ENCODE measurements at regions not wholly inside any gene's neighbourhood (a gene's known extent, or its start where the extent isn't known, plus 50 kb on each side); places are given as distances from the start of the nearest gene placed in this dataset.

DNA sequence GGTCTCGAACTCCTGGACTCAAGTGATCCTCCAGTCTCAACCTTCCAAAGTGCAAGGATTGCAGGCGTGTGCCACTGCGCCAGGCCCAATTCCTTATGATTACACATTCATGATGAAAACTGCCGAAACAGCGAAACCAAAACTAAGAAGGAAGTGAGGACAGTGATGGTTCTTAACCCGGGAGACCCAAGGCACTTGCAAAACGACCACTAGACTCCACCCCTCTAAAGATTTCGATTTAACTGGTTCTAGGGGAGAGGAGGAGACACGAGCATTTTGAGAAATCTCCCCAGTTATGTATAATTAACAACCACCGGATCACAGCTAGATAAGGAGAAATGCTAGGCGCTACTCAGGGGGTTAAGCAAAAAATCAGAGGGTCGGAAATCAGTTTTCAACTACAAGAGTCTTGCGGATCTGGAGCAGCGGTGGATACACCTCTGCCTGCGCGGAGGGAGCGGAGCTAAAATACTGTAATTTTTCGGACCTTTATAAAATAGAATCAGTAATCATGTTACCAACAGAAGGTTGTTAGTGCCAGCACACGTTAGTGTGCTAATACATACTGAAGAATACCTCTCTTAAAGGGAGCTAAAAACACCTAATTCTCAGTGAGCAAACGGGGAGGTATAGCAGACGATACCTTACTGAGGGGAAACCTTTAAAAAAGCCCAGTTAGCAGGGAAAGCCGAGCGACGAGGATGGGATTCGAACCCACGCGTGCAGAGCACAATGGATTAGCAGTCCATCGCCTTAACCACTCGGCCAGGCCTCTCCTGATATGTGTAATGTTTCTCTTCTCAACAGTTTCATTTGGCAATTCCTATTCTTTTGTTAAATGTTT lies 60.0 kb upstream of the BTN3A2 start:
- H3K9ac ChIP-seq (ENCODE audit: low read length), result no peak overlapping the region
- H3K4me3 ChIP-seq (ENCODE audit: low read length), result peak overlapping the region; percentile 20

DNA sequence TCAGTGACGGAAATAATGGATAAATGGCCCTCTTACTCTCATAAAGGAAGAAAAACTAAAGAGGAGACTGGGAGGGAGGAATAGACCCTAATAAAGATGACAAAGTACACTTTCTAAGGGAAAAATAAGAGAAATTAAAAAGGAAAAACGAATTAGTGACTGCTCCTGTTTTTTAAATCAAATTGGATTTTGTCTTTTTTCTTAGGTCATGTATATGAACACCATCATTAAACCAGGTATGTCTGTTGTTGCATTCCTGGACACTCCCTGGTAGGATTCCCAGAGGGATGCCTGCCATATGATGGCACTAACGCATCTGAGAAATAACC lies 59.4 kb upstream of the BTN3A2 start:
- TF ChIP-seq TAF1 (IDR thresholded peaks at IDR 0.05; ENCODE audit: low read depth), result no peak
- TF ChIP-seq, protein P1, sequence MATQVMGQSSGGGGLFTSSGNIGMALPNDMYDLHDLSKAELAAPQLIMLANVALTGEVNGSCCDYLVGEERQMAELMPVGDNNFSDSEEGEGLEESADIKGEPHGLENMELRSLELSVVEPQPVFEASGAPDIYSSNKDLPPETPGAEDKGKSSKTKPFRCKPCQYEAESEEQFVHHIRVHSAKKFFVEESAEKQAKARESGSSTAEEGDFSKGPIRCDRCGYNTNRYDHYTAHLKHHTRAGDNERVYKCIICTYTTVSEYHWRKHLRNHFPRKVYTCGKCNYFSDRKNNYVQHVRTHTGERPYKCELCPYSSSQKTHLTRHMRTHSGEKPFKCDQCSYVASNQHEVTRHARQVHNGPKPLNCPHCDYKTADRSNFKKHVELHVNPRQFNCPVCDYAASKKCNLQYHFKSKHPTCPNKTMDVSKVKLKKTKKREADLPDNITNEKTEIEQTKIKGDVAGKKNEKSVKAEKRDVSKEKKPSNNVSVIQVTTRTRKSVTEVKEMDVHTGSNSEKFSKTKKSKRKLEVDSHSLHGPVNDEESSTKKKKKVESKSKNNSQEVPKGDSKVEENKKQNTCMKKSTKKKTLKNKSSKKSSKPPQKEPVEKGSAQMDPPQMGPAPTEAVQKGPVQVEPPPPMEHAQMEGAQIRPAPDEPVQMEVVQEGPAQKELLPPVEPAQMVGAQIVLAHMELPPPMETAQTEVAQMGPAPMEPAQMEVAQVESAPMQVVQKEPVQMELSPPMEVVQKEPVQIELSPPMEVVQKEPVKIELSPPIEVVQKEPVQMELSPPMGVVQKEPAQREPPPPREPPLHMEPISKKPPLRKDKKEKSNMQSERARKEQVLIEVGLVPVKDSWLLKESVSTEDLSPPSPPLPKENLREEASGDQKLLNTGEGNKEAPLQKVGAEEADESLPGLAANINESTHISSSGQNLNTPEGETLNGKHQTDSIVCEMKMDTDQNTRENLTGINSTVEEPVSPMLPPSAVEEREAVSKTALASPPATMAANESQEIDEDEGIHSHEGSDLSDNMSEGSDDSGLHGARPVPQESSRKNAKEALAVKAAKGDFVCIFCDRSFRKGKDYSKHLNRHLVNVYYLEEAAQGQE (IDR thresholded peaks at IDR 0.05; ENCODE audit: borderline replicate concordance), result no peak
- TF ChIP-seq EZH2 (IDR thresholded peaks at IDR 0.05; ENCODE audit: borderline replicate concordance, insufficient read depth, low read length, poor library complexity, severe bottlenecking), result no peak
- TF ChIP-seq EP300 (conservative IDR thresholded peaks at IDR 0.05; ENCODE audit: poor library complexity, severe bottlenecking), result no peak
- TF ChIP-seq, protein P2, sequence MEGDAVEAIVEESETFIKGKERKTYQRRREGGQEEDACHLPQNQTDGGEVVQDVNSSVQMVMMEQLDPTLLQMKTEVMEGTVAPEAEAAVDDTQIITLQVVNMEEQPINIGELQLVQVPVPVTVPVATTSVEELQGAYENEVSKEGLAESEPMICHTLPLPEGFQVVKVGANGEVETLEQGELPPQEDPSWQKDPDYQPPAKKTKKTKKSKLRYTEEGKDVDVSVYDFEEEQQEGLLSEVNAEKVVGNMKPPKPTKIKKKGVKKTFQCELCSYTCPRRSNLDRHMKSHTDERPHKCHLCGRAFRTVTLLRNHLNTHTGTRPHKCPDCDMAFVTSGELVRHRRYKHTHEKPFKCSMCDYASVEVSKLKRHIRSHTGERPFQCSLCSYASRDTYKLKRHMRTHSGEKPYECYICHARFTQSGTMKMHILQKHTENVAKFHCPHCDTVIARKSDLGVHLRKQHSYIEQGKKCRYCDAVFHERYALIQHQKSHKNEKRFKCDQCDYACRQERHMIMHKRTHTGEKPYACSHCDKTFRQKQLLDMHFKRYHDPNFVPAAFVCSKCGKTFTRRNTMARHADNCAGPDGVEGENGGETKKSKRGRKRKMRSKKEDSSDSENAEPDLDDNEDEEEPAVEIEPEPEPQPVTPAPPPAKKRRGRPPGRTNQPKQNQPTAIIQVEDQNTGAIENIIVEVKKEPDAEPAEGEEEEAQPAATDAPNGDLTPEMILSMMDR (IDR thresholded peaks at IDR 0.05; ENCODE audit: poor library complexity, severe bottlenecking), result no peak
- TF ChIP-seq POLR2AphosphoS5 (IDR thresholded peaks at IDR 0.05), result no peak
- TF ChIP-seq RAD21 (conservative IDR thresholded peaks at IDR 0.05), result no peak
- TF ChIP-seq MXI1 (conservative IDR thresholded peaks at IDR 0.05; ENCODE audit: poor library complexity, severe bottlenecking), result no peak
- TF ChIP-seq SMC3 (conservative IDR thresholded peaks at IDR 0.05; ENCODE audit: poor library complexity), result no peak
- H3F3A ChIP-seq (ENCODE audit: insufficient read depth, low read length, poor library complexity, severe bottlenecking), result no peaks in the 10 kb centered on the region
- H2AFZ ChIP-seq (ENCODE audit: low read depth, low read length), result no peak overlapping the region
- no peak overlapping the region for H3K4me2 ChIP-seq (ENCODE audit: low read length)
- no peaks in the 10 kb centered on the region for H3K9me2 ChIP-seq (ENCODE audit: insufficient read depth, low read length)
- H3K9me3 ChIP-seq (ENCODE audit: low read length), result no peaks in the 10 kb centered on the region
- H3K27ac ChIP-seq (ENCODE audit: low read length), result no peak overlapping the region
- no peaks in the 10 kb centered on the region for H3K36me3 ChIP-seq (ENCODE audit: insufficient read depth, low read length)
- peak overlapping the region; percentile 20 for H3K4me3 ChIP-seq (ENCODE audit: low read length)
- H3K27me3 ChIP-seq (ENCODE audit: insufficient read depth, low read depth, low read length), result no peaks in the 10 kb centered on the region
- no peaks in the 10 kb centered on the region for H3K79me2 ChIP-seq (replicated peaks; ENCODE audit: insufficient read depth, low read length)
- H4K20me1 ChIP-seq (ENCODE audit: insufficient read depth), result no peaks in the 10 kb centered on the region
- no peak overlapping the region for H3K9ac ChIP-seq (ENCODE audit: low read length)

More for the DNA sequence above, 60.0 kb upstream of the BTN3A2 start:
- Histone ChIP-seq H3F3A (ENCODE audit: insufficient read depth, low read length, poor library complexity, severe bottlenecking) (no peaks in the 10 kb centered on the region), H3K9me2 (ENCODE audit: insufficient read depth, low read length) (no peaks in the 10 kb centered on the region), H4K20me1 (ENCODE audit: insufficient read depth) (no peaks in the 10 kb centered on the region), H3K79me2 (replicated peaks; ENCODE audit: insufficient read depth, low read length) (no peaks in the 10 kb centered on the region), H3K4me2 (ENCODE audit: low read length) (no peak overlapping the region), H3K9me3 (ENCODE audit: low read length) (no peaks in the 10 kb centered on the region), H3K27me3 (ENCODE audit: insufficient read depth, low read depth, low read length) (no peaks in the 10 kb centered on the region), H3K36me3 (ENCODE audit: insufficient read depth, low read length) (no peaks in the 10 kb centered on the region), H3K27ac (ENCODE audit: low read length) (no peak overlapping the region), H2AFZ (ENCODE audit: low read depth, low read length) (no peak overlapping the region)
- TF ChIP-seq TAF1 (IDR thresholded peaks at IDR 0.05; ENCODE audit: low read depth) (no peak), RAD21 (conservative IDR thresholded peaks at IDR 0.05) (no peak), EP300 (conservative IDR thresholded peaks at IDR 0.05; ENCODE audit: poor library complexity, severe bottlenecking) (no peak), EZH2 (IDR thresholded peaks at IDR 0.05; ENCODE audit: borderline replicate concordance, insufficient read depth, low read length, poor library complexity, severe bottlenecking) (no peak)
- TF ChIP-seq, protein P1 (IDR thresholded peaks at IDR 0.05; ENCODE audit: borderline replicate concordance), result no peak
- TF ChIP-seq, protein P2 (IDR thresholded peaks at IDR 0.05; ENCODE audit: poor library complexity, severe bottlenecking), result no peak
